ENCODE measurements at regions not wholly inside any gene's neighbourhood (a gene's known extent, or its start where the extent isn't known, plus 50 kb on each side); places are given as distances from the start of the nearest gene placed in this dataset.

DNA sequence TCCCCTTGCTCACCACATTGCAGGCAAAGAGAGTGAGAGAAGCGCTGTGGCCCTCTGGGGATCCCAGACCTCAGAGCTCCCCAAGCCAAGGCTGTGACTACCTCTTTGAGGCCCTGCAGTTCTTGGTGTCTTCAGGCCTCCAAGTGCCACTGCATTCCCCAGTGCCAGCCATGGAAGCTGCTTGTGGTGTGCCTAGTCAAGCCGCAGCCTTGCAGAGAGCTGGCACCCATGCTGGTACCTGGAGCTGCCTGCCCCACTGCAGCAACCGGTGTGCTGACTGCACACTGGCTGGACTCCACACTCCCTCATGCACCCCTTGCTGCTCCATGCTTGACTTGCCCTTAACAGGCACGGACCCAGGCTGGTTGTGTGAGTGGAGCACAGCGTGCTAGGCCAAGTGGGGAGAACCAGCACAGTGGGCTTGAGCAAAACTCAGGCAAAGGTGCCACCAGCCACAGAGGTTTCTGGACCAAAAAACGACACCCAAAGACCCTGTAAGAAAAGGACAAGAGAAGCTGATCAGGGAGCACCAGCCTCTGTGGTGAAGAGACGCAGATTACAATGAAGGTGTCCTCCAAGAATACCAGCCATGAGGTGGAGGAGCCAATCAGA lies 113.5 kb upstream of the TMEM18 start:
- no peak for DNase-seq (ENCODE audit: low read depth in 3 of 3, low spot score in 2 of 3)

DNA sequence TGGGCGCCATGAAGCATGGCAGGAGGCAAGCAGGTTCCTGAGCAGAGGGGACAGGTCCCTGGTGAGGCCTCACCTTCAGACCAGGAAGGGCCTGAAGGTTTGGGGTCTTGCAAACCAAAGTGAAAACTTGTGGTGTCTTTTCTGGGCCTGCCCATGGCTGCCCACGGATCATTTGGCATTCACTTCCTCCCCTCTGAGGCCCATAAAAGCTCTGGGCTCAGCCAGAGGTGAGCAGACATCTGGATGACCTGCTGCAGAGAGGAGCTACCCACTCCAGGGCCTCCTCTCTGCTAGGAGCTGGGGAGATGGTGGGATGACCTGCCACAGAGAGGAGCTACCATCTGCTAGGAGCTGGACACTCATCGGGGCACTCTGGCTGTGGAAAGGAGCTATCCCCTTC lies 112.9 kb upstream of the TMEM18 start:
- no peak for DNase-seq (ENCODE audit: low read depth in 3 of 3, low spot score in 2 of 3)

DNA sequence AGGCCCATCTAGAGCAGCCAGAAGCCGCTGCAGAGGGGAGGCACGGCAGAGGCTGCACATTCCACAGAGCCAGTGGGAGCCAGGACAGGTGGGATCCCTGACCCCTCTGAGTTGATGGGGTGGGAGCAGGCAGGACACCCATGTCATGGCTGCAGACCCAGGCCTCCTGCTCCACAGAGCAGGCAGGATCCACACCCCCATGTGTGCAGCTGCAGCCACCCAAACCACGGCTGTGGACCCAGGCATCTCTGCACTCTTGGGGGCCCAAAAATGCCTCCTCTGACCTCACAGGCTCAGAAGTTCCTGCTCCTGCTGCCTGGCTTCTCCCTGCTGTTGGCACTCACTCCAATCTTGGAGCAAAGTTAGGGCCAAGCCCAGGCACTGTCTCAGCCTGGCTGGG lies 112.3 kb upstream of the TMEM18 start:
- no peak for DNase-seq (ENCODE audit: low read depth in 3 of 3, low spot score in 2 of 3)

DNA sequence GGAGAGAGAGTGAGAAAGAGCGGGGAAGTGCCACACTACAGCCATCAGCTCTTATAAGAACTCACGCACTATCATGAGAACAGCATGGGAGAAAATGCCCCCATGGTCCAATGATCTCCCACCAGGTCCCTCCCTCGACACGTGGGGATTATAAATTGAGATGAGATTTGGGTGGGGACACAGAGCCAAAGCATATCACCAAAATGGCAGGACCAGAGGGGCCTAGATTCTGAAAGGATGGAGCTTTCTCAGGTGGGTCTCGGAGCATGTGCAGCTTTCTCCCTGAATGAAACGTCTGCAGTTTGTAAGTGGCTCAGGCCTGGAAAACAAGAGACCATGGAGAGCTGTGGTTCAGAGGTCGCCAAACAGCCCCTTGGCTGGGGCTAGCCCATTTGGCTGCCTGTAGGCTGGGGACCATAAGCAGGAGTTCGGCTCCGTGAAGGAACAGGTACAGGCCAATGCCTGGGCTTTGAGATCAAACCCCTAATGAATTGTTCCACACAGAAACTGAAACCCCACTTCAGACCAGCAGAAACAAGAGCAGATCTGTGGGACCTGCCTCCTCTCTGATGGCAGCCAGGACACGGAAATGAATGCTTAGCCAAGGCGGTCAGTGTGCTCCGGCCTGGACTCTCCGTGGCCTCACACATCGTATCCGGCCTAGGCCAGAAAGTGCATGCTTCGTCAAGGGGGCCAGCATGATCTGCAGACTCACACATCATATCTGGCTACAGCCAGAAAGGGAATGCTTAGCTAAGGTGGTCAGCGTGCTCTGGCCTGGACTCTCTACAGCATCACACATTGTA lies 111.2 kb upstream of the TMEM18 start:
- no peak for DNase-seq (ENCODE audit: low read depth in 3 of 3, low spot score in 2 of 3)

DNA sequence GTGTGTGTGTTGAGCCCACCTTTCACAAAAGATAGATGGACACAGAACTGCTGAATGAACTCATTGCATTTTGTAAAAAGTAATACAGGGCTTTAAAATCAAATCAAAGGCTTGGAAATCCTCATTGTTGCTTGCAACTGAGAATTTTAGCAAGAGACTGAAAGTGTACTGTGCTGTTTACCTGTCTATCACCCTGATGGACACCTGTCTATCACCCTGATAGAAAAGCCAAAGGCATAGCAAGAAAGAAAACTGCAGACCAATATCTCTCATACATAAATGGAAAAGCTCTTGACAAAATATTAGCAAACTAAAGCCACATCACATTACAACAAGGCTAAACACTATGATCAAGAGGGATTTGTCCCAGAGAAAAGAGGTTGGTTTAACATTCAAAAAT lies 107.5 kb upstream of the TMEM18 start:
- DNase-seq (ENCODE audit: low read depth in 3 of 3, low spot score in 2 of 3): no peak

DNA sequence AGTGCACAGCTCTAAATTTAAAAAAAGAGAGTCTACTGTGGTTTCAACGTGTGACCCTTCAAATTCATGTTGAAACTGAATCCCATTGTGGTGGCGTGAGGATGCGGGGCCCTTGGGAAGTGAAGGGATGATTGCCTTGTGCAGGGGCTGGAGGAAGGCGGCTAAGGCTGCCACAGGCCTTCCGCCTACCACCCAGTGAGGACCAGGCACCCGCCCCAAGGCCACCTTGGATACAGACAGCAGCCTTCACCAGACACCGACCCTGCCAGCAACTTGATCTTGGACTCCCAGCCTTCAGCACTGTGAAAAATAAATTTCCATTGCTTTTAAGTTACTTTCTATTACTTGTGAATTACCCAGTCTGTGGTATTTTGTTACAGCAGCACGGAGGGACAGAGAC lies 103.4 kb upstream of the TMEM18 start:
- no peak for DNase-seq (ENCODE audit: low read depth in 3 of 3, low spot score in 2 of 3)

DNA sequence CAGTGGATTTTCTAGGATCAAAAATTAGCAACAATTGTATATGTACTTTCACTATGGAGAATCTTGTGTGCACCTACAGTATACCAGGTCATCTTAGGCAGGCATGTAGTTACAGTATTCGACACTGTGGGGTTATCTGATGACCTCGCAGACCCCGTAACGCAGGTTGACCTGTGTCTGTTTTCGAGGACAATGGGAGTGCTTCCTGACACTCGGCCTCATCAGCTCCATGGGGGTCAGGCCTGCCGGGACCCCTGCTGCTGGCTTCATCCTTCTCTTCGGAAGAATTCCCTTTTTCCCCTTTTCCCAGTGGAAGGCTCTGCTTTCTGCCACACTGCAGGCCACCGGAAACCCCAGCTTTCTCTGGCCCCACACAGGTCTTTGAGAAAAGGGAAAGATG lies 102.8 kb upstream of the TMEM18 start:
- no peak for DNase-seq (ENCODE audit: low read depth in 3 of 3, low spot score in 2 of 3)

DNA sequence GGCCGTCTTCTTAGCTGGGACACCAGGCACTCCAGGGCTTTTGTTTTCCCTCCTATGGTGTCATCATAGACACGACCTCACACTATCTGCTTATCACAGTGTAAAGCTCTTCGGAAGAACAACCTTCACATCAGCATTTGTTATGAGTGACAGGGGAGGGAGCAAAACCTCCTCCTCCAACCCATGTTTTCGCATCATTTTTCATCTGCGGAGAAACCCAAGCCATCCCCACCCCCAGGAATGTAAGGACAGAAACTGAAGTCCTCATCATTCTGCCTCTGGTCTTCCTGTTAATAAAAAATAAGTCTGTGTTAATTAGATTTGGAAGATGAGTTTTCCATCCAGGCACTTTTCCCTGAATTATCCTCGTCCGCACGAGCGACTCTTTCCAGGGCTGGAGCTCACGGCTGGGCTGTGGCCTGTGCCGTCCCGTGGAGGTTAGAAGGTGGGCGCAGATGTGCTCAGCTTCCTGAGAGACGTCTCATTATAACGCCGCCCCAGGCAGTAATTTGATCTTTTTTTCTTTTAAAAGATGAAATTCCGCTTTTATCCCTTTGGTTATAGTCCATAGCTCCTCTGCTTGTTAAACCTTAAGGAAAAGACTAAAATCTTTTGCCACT lies 101.6 kb upstream of the TMEM18 start:
- DNase-seq (ENCODE audit: low read depth in 3 of 3, low spot score in 2 of 3): no peak

DNA sequence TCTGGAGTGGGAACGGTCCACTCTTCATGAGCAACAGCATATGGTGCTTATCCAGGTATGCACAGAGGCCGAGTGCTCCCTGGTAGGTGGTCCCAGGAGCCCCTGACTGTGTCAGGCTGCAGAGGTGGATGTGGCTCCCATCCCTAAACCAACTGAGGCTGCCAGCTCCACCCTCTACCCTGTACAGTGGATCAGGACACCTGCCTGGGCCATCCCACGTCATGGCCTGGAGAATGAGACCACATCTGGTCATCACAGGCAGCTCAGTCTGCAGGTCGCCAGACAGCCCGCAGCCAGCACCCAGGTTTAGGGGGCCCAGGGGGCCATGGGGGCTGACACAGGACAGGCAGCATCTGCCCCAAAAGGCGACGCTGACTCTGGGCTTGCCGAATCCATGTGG lies 100.3 kb upstream of the TMEM18 start:
- no peak for DNase-seq (ENCODE audit: low read depth in 3 of 3, low spot score in 2 of 3)

DNA sequence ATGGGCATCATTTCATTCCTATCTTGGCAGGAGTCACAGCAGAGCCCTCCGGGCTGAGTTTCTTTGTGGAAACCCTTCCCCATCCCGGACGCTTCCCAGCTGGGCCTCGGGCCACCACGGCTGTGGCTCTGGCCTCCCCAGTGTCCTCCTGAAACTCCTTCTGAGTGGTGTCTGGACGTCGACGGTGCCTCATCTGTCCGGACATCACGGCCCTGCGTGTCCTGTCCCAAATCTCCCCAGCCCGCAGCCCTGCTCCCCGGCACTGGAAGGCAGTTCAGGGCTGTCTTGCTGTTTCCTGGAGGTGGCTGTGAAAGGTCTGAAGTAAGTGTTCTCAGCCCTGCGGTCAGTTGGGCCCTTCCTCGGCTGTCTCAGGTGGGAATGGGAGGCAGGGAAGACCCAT lies 99.8 kb upstream of the TMEM18 start:
- no peak for DNase-seq (ENCODE audit: low read depth in 3 of 3, low spot score in 2 of 3)

DNA sequence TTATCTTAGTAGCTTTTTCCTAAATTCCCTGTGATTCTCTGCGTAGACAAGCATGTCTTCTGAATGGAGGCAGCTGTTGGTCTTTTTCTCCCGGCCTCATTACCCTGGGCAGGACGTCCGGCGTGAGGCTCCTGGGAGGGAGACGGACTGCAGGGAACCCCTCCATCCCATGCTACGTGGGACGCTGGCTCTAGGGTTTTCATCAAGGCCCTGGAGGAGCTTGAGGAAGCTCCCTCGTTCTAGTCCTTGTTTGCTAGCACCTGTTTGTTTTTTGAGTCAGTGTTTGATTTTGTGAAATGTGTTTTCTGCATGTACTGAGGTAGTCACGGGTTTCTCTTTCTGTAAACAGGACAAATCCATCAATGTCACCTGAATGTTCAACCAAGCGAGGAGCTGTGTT lies 99.3 kb upstream of the TMEM18 start:
- no peak for DNase-seq (ENCODE audit: low read depth in 3 of 3, low spot score in 2 of 3)

DNA sequence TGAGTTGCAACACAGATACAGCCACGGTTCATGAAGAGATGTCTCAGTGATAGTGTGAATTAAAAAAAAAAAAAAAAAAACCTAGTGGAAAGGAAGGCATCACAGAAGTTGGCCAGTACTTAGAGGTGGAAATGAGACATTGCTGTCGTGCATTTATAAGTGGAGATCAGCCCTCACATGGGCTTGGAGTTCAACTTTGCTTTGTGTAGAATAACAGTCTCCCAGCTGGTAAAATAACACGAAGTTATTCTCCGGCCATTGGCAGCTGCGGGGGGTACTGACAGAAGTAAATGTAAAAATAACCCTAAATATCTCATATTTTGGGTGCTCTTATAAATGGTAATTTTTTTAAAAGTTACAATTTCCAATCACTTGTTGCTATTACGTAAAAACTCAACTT lies 98.8 kb upstream of the TMEM18 start:
- DNase-seq (ENCODE audit: low read depth in 3 of 3, low spot score in 2 of 3): no peak

DNA sequence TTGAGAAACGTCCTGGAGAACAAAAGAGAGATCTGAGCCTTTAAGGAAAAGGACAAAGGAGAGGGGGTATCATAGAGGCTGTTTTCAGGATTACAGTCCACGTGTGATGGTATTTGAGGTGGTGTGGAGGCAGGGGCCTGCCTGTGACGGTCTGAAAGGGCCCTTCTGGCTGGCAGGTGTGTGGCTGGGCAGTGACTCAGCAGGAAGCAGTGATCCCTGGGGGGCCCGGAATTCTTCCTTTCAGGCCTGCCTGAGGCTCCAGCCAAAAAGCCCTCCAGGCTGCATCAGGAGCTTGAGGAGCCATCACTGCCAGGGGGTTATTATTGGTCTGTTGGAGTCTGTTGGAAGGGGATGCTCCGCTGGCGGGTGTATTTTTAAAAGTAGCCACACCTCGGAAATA lies 97.2 kb upstream of the TMEM18 start:
- no peak for DNase-seq (ENCODE audit: low read depth in 3 of 3, low spot score in 2 of 3)

DNA sequence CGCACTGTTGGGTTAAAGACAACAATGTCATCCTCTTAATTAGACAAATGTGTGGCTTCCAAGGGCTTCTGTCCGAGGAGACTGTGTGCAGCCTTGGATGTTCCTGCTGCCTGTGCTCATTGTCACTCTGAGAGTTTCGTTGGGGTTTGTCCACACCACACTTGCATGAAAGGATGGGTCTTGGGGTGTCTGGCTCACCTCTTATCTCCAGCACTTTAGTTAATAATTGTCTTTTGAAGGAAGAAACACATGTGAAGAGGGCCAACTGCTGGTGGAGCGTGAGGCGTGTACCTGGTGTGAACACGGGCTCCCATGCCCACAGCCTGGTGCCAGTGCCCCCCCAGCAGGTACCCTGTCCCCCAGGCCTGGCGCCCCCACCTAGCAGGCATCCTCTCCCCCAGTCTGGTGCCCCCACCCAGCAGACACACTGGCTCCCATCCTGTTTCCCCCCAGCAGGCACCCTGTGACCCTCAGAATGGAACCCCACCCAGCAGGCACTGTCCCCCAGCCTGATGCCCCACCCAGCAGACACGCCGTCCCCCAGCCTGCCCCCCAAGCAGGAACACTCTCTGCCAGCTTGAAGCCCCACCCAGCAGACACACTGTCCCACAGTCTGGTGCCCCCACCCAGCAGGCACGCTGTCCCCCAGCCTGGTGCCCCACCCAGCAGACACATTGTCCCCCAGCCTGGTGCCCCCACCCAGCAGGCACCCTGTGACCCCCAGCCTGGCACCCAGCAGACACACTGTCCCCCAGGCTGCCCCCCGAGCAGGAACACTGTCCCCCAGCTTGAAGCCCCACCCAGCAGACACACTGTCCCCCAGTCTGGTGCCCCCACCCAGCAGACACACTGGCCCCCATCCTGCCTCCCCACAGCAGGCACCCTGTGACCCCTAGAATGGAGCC lies 96.3 kb upstream of the TMEM18 start:
- DNase-seq (ENCODE audit: low read depth in 3 of 3, low spot score in 2 of 3): no peak

DNA sequence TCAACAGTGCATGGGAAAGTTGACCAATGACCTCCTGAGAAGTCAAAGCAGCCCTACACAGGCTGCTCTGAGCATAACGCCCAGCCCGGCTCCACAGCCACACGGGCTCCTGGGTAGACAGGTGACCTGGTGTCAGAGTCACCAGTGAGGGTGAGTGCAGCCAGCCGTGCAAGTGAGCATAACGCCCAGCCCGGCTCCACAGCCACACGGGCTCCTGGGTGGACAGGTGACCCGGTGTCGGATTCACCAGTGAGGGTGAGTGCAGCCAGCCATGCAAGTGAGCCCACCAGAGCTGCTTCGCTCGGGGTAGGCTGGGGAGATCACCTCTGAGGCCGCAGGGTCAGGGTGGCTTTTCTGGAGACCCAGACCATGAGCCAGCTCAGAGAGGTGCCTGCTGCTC lies 94.3 kb upstream of the TMEM18 start:
- DNase-seq (ENCODE audit: low read depth in 3 of 3, low spot score in 2 of 3): no peak

DNA sequence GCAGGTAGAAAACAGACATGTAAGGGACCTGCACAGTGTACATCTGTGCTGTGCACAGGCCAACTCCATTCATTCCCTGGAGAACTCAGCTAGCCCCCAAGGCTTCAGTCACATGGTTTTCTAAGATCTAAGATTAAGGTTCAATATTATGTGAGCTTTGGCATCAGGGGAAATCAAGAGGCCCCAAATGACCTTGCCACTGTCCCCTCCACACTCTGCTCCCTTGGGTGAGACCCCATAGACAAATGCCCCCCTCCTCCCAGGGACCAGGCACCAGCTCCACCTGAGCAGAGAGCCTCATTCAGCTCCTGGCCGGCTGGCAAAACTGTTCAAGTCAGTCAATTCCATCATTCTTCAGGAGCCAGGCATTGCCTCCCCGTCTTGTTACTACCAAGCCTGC lies 93.6 kb upstream of the TMEM18 start:
- DNase-seq (ENCODE audit: low read depth in 3 of 3, low spot score in 2 of 3): no peak

DNA sequence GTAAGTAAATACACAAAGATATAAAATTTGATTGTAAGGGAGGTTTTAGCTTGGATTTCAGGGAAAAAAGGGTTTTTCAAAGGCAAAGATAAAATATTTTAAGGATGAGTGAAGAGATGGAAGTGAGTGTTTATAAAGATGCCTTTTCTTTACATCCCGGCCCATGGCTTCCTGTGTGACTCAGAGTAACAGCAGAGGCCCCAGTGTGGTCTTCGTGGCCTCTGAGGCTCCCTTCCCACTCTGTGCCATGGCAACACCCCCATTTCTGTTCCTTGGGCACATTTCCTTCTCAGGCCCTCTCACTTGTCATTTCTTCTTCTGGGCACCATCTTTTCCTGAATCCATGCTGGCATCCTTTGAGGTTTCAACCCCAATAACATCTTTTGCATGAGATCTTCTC lies 92.6 kb upstream of the TMEM18 start:
- no peak for DNase-seq (ENCODE audit: low read depth in 3 of 3, low spot score in 2 of 3)

DNA sequence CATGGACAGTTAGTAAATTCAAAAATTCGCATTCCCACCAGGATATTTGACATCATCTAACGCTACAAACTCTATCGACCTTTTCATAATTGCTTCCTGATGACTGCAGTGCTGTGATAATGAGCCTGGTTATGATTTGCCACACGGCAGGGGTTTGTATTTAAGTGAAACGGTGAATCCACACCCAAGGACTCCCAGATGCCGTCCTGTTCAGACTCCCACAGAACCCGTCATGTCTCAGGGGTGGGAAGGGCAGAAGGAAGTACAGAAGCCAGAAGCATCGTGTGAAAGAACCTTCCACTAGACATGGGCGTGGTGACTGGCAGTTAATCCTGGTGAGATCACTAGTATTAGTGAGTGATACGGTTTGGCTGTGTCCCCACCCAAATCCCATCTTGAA lies 91.2 kb upstream of the TMEM18 start:
- no peak for DNase-seq (ENCODE audit: low read depth in 3 of 3, low spot score in 2 of 3)

DNA sequence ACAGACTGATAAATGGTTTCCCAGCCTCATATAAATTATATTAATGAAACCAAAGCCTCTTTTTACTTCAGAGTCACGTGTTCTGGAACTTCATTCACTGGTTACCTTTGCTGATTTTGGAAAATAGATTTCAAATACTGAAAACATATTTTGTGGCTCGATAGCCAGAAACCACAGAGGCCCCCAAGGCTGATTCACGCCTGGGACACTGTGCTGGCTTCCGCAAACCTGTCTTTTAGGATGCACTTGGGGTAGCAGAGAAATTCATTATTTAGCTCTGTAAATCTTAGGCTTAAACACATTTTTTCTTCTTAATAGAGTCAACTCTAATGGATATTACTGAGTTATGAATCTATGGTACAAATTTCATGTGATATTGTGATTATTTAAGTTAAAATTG lies 90.7 kb upstream of the TMEM18 start:
- no peak for DNase-seq (ENCODE audit: low read depth in 3 of 3, low spot score in 2 of 3)

DNA sequence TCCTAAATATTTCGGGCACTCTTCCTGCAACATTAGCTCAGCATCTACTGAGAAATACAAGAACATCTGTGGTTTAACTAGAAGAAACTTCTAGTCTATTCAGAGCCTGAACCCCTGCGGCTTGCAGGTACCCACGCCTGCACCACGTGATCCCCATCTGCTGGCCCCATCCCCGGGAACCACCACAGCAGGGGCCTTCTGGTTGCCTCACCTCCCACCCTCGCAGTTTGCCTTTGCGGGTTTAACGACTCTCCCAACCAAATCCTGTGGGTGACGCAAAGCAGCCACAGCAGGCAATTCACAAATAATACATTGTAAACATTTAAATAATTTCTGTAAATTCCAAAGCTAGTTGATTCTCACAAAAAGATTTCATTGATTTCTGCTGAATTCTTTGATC lies 90.2 kb upstream of the TMEM18 start:
- DNase-seq (ENCODE audit: low read depth in 3 of 3, low spot score in 2 of 3): no peak

DNA sequence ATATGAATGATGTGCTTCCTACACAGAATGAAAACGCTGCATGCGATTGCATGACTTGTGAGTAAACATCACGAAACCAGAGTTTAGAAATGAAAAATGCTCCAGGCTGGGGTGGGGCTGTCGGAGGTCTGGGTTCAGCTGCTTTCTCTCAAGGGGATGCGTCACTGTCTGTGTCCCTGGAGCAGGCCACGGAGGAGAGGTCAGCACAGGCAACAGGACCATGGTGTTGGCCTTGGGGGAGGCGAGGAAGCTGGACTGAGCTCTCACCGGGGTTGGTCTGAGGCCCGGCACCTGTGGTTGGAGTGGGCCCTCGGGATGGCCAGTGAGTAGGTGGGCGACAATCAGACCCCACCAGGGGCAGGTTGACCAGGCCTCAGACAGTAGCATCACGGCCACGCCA lies 89.0 kb upstream of the TMEM18 start:
- DNase-seq (ENCODE audit: low read depth in 3 of 3, low spot score in 2 of 3): no peak
